ENCODE measurements at regions not wholly inside any gene's neighbourhood (a gene's known extent, or its start where the extent isn't known, plus 50 kb on each side); places are given as distances from the start of the nearest gene placed in this dataset.

DNA sequence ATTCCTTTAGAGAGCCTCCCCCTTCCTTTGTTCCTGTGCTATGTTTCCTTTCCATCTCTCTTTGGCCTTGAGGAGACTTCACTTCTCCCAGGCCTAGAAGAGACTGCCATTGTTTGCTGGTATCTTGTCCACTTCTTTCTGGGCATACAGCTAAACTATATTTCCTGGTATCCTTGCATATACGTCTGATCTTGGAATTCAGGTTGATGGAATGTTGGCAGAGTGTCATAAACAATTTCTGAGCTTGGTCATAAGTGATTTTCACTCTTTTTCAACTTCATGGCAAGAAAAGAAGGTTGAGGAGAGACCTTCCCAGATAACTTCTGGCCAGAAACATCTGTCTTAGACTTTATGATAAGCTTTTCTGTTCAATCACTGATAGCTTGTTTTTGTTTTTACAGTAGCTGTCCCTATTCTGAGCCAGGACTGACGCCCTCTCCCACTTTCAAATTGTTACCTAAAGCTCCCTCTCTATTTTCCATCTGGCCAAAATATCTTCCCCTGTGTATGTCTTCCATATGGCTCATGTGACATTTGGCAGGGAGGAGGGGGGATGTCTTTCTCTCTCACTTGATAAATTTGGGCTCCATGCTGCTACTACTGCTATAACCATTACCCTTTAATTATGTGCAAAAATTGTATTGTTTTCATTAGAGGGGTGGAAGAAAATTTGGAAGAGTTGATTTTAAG lies 457.0 kb downstream of the ADAMTS20 start:
- in situ Hi-C loops (cut with HindIII; ENCODE audit: low pct_unique_long_range_greater_than_20kb, low sequenced_read_pairs), result no loop called here
- no peak for DNase-seq (ENCODE audit: low read depth in 1 of 2, low spot score in 1 of 2)
- TF ChIP-seq JUND (IDR thresholded peaks at IDR 0.05; ENCODE audit: low read depth), result no peak

DNA sequence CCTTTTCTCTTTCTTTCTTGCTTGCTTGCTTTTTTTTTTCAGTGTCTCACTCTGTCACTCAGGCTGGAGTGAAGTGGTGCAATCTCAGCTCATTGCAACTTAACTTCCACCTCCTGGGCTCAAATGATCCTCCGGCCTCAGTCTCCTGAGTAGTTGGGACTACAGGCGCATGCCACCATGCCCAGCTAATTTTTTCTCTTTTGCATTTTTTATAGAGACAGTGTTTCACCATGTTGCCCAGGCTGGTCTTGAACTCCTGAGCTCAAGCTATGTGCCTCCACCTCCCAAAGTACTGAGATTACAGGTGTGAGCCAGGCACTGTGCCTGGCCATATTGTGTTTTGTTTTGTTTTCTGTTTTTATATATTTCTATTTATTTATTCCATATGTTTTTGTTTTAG lies 461.0 kb downstream of the ADAMTS20 start:
- DNase-seq (ENCODE audit: low read depth in 1 of 2, low spot score in 1 of 2), result no peak
- in situ Hi-C loops (cut with HindIII; ENCODE audit: low pct_unique_long_range_greater_than_20kb, low sequenced_read_pairs), result no loop called here
- no peak for TF ChIP-seq JUND (IDR thresholded peaks at IDR 0.05; ENCODE audit: low read depth)

DNA sequence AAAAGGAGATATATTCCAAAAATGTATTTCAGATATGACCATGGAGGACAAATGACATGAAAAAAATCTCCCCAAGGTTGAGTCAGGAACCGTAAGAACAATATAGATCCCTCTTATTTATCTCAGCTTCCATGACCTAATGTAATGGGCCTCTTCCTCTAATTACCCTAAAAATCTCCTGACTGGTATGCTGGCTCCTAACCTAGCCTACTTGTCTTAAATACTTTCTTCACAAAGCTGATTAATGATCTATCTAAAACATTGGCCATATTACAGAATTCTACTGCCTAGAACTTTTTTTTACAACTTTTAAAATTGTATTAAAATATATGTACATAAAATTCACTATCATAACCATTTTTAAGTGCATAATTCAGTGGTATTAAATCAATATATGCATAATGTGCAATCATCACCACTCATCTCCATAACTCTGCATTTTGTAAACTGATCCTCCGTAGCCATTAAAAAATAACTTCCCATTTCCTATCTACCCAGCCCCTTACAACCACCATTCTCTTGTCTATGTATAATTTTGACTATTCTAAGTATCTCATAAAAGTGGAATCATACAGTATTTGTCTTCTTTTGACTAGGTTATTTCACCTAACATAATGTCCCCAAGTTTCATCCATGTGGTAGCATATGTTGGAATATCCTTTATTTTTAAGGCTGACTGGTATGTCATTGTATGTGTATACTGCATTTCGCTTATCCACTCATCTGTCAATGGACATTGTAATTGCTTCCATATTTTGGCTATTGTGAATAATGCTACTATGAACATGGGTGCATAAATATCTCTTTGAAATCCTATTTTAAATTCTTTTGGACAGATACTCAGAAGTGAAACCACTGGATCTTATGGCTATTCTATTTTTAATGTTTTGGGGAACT lies 464.6 kb downstream of the ADAMTS20 start:
- no peak for TF ChIP-seq JUND (IDR thresholded peaks at IDR 0.05; ENCODE audit: low read depth)
- in situ Hi-C loops (cut with HindIII; ENCODE audit: low pct_unique_long_range_greater_than_20kb, low sequenced_read_pairs), result no loop called here
- no peak for DNase-seq (ENCODE audit: low read depth in 1 of 2, low spot score in 1 of 2)

DNA sequence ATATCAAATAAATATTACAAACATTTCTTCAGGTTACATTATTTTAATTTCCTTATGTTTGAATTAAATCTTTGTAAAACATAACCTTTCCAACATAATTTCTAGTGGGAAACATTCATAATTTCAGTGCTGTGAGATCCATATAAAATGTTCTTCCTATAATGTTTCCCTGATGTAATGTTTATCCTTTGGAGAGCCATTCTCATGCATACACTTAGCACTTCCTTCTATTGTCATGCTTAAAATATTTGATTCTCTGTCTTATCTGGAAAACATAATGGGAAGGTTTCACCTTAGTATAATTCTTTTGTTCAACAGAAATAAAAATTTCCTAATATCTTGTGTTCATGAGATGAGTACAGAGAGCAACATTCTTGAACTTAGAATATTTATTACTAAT lies 472.5 kb downstream of the ADAMTS20 start:
- no peak for DNase-seq (ENCODE audit: low read depth in 1 of 2, low spot score in 1 of 2)

DNA sequence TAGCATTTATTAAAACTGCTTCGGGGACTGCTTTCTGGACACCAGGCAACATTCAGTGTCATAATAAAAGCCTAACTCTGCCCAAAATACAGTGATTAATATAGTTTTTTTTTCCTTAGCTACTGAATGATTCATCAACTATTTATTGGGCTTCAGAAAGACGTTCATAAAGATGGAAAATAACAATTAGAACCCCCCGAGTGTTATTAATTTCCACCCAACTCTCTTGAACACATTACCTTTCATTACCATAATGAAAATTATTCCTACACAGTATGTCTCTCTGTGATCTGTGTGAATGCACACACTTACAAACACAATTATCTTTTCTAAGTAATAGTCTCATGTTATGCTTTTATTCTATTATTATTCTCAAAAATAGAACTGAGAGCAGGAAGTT lies 473.0 kb downstream of the ADAMTS20 start:
- in situ Hi-C loops (cut with HindIII; ENCODE audit: low pct_unique_long_range_greater_than_20kb, low sequenced_read_pairs), result no loop called here
- TF ChIP-seq JUND (IDR thresholded peaks at IDR 0.05; ENCODE audit: low read depth), result no peak
- no peak for DNase-seq (ENCODE audit: low read depth in 1 of 2, low spot score in 1 of 2)

More for the DNA sequence above, 472.5 kb downstream of the ADAMTS20 start:
- in situ Hi-C loops (cut with HindIII; ENCODE audit: low pct_unique_long_range_greater_than_20kb, low sequenced_read_pairs), result no loop called here
- no peak for TF ChIP-seq JUND (IDR thresholded peaks at IDR 0.05; ENCODE audit: low read depth)

DNA sequence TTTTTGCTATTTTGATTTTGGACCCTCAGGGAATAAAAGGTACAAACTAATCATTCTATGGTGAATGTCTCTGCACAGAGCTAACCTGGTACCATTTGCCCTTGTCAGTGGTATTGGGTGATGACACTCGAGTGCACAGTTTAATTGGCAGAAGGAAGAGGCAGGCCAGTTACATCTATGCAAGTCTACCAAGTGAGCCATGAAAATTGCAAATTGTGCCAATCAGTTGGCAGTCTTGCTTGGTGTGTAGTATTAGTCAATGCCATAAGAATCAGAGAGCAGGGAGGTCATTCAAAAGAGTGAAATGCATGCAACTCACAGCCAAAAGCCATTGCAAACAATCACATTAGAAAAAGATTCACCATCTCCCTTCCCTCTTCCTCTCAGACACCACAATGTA lies 479.6 kb downstream of the ADAMTS20 start:
- DNase-seq (ENCODE audit: low read depth in 1 of 2, low spot score in 1 of 2), result no peak
- TF ChIP-seq JUND (IDR thresholded peaks at IDR 0.05; ENCODE audit: low read depth), result no peak
- in situ Hi-C loops (cut with HindIII; ENCODE audit: low pct_unique_long_range_greater_than_20kb, low sequenced_read_pairs), result no loop called here

DNA sequence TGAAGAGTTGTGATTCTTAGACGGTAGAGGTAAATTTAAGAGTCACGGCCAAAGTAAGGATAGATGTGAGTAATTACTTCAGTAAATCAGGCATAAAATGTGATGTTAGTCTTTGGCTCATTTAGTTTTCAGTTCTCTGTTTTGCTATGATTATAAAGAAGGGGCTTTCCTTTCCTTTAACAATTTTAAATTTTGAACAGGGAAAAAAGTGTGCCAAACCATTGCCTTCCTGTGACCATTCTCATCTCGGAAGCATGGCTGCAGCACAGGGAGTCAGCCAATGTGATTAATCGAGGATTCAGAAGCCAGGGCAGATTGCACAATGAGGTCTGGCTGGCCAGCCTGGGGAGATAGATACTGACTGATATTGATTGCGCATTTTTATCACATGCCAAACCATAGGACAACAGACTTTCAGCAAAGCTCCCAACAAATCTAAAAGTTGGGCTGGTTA lies 480.2 kb upstream of the PRICKLE1 start:
- in situ Hi-C loops (cut with HindIII; ENCODE audit: low pct_unique_long_range_greater_than_20kb, low sequenced_read_pairs), result no loop called here
- DNase-seq (ENCODE audit: low read depth in 1 of 2, low spot score in 1 of 2), result no peak

DNA sequence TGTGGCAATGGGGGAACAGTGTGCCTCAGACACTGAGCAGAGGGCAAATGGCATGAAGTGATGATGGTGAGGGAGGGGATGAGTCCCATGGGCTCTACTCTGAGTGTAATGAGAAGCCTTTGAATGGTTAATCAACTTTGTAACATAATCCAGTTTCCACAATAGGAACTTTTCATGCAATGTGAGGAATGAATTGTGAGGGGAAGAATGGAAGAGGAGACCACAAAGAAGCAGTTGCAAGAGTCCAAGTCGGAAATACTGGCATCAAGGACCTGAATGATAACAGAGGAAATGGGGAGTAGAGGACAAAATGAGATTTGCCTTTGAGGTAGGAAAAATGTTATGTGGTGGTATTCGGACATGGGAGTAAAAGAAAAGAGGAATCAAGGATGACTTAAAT lies 476.9 kb upstream of the PRICKLE1 start:
- in situ Hi-C loops (cut with HindIII; ENCODE audit: low pct_unique_long_range_greater_than_20kb, low sequenced_read_pairs), result no loop called here
- no peak for DNase-seq (ENCODE audit: low read depth in 1 of 2, low spot score in 1 of 2)
- no peak for TF ChIP-seq JUND (IDR thresholded peaks at IDR 0.05; ENCODE audit: low read depth)

More for the DNA sequence above, 480.2 kb upstream of the PRICKLE1 start:
- TF ChIP-seq JUND (IDR thresholded peaks at IDR 0.05; ENCODE audit: low read depth), result no peak

DNA sequence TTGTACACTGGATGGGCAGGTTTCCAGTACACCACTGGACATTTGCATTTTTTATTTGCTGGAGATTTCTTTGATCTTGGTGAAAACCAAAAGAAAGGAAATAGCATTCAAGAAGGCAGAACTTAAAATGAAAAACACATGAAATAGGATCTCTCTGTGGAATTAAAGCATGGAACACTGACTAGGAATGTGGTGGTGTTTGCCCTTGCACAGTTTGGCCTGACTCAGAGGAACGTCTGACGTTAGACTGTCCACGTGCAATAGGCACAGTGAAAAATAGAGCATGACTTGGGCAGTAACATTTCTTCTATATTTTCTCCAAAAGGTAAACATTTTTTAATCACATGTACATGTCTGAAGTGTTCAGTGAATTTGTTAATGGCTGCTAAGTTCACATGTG lies 474.1 kb upstream of the PRICKLE1 start:
- no peak for TF ChIP-seq JUND (IDR thresholded peaks at IDR 0.05; ENCODE audit: low read depth)
- in situ Hi-C loops (cut with HindIII; ENCODE audit: low pct_unique_long_range_greater_than_20kb, low sequenced_read_pairs), result no loop called here
- no peak for DNase-seq (ENCODE audit: low read depth in 1 of 2, low spot score in 1 of 2)

DNA sequence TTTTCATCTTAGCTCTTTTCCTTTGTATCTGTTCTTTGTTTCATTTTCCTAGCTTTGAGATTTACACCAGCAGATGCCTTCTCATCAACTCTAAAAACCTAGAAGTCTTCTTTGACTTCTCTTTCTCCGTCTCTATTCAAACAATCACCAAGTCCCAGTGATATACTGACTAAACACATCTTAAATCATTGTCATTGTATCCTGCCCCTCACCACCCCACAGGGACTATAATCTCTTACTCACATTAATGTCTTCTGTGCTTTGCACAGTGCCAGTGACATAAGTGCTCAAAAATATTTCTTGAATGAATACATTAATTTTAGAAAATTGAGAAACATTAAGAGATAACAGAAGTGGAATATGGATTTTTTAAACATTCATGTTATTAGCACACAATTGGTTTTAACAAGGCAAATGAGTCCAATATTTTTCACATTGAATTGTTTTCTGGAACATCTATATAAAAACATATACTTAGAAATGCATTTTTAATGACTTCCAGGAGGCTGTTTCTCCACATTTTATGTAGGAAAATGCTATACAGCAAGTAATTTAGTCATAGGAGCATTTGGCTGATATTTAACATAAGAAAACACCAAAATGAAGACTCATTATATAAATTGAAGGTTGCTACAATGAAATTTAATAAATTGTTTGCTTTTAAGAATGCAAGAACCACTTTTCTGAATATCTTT lies 472.8 kb upstream of the PRICKLE1 start:
- TF ChIP-seq JUND (IDR thresholded peaks at IDR 0.05; ENCODE audit: low read depth), result no peak
- DNase-seq (ENCODE audit: low read depth in 1 of 2, low spot score in 1 of 2), result no peak
- in situ Hi-C loops (cut with HindIII; ENCODE audit: low pct_unique_long_range_greater_than_20kb, low sequenced_read_pairs), result no loop called here

DNA sequence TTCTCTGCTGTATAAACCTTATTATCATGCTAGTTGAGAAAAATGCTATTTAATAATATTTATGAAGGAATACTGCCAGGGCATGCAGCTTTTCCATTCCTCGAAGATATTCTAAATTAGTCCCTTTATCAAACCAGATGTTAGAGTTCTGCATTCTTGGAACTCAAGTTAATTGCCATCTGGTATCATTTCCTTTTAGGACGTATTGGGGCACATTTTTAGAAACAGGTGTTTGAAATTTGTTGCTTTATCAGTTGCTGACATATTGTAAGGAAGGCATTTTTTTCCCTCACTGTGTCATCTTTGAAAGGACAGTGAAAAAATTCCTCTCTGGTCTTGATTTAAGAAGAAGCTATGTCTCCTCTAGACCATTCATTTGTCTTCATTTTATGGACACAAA lies 471.2 kb upstream of the PRICKLE1 start:
- no peak for DNase-seq (ENCODE audit: low read depth in 1 of 2, low spot score in 1 of 2)
- TF ChIP-seq JUND (IDR thresholded peaks at IDR 0.05; ENCODE audit: low read depth), result no peak
- in situ Hi-C loops (cut with HindIII; ENCODE audit: low pct_unique_long_range_greater_than_20kb, low sequenced_read_pairs), result no loop called here

DNA sequence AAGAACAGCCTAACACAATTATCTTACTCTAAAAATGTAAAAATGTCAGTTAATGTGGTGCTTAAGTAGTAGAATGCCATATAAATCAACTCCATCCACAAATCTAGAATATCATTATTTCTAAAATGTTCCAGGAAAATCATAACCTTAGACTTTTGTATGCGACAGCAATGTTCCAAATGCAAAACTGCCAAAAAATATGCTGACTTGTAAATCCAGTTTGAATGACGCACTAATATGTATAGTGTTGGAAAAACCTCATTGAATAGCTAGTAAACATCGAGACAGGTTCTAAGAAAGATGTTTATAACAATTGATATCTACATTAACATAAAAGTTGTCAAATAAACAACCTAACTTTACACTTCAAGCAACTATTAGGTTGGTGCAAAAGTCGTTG lies 469.1 kb upstream of the PRICKLE1 start:
- in situ Hi-C loops (cut with HindIII; ENCODE audit: low pct_unique_long_range_greater_than_20kb, low sequenced_read_pairs), result no loop called here
- DNase-seq (ENCODE audit: low read depth in 1 of 2, low spot score in 1 of 2), result no peak
- no peak for TF ChIP-seq JUND (IDR thresholded peaks at IDR 0.05; ENCODE audit: low read depth)

DNA sequence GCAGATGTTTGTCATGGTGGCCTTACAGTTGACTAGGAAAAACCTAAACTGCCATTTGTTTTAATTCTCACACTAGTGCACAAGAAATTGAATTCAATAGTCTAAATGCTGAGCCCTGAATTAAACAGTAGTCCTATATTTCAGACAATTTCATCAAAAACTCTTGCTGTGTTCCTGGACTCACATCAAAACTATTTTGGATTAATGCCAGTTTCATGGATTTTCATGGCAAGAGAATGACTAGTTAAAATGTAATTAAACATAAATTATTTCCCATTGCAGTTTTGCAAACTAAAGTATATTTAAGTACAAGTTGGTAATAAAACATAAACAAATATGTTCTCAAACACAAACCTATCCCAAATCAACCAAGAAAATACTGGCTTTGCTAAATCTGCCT lies 468.0 kb upstream of the PRICKLE1 start:
- in situ Hi-C loops (cut with HindIII; ENCODE audit: low pct_unique_long_range_greater_than_20kb, low sequenced_read_pairs), result no loop called here
- no peak for DNase-seq (ENCODE audit: low read depth in 1 of 2, low spot score in 1 of 2)

More for the DNA sequence above, 468.0 kb upstream of the PRICKLE1 start:
- no peak for TF ChIP-seq JUND (IDR thresholded peaks at IDR 0.05; ENCODE audit: low read depth)
